WTC11 (cell line): ENCODE measurements at regions not wholly inside any gene's neighbourhood (a gene's known extent, or its start where the extent isn't known, plus 50 kb on each side); places are given as distances from the start of the nearest gene placed in this dataset.

Experiments
- ATAC-seq: fragments of 200-7000 bp; cut with Tn5 transposase; 2 replicates; pipeline ENCODE4 v1.10.0; 2021; ENCODE audit warnings: mild to moderate bottlenecking, moderate library complexity
- CTCF ChIA-PET: fragments of 300-600 bp; sonication (Branson Sonifier 250); formaldehyde crosslinking; loops from one replicate; lab custom pipeline; 2021; ENCODE audit warnings: antibody characterized with exemption; lab: Charles Lee
- POLR2A ChIA-PET: fragments of 350-600 bp; sonication (Branson Sonifier 250); formaldehyde crosslinking; loops from one replicate; lab custom pipeline; 2021; ENCODE audit warnings: antibody characterized with exemption; lab: Charles Lee
- DNase-seq: peaks from one replicate; pipeline ENCODE4 v3.0.0; 2021; ENCODE audit warnings: low spot score
- H3K27ac Mint-ChIP-seq: 2 replicates; pipeline ENCODE4 v1.8.0; 2021; ENCODE audit warnings: mixed read lengths
- H3K27me3 Mint-ChIP-seq: 2 replicates; pipeline ENCODE4 v1.8.0; 2021; ENCODE audit warnings: low read depth, mild to moderate bottlenecking, moderate library complexity, mixed read lengths
- H3K36me3 Mint-ChIP-seq: 2 replicates; pipeline ENCODE4 v1.8.0; 2021; ENCODE audit warnings: mixed read lengths
- H3K4me1 Mint-ChIP-seq: 2 replicates; pipeline ENCODE4 v1.8.0; 2022; ENCODE audit warnings: mixed read lengths
- H3K4me3 Mint-ChIP-seq: 2 replicates; pipeline ENCODE4 v1.8.0; 2021; ENCODE audit warnings: mild to moderate bottlenecking, moderate library complexity, mixed read lengths
- H3K9me3 Mint-ChIP-seq: 2 replicates; pipeline ENCODE4 v1.8.0; 2021; ENCODE audit warnings: mixed read lengths
- CBFB ChIP-seq: sonication (generic); formaldehyde crosslinking; IDR thresholded peaks from 2 replicates; pipeline ENCODE4 v1.8.1; 2022; ENCODE audit warnings: mild to moderate bottlenecking, low read depth, missing genetic modification reagents
- CREB1 ChIP-seq: sonication (generic); formaldehyde crosslinking; IDR thresholded peaks from 2 replicates; pipeline ENCODE4 v1.8.0; 2023; ENCODE audit warnings: mild to moderate bottlenecking, missing genetic modification reagents
- CREM ChIP-seq: sonication (generic); formaldehyde crosslinking; IDR thresholded peaks from 2 replicates; pipeline ENCODE4 v1.8.1; 2022; ENCODE audit warnings: mild to moderate bottlenecking, missing genetic modification reagents, moderate library complexity
- EMX1 ChIP-seq: fragments of 250-450 bp; sonication (Bioruptor Pico); IDR thresholded peaks from 2 replicates; pipeline ENCODE4 v1.8.0; 2021; ENCODE audit warnings: mild to moderate bottlenecking
- ETV6 ChIP-seq: sonication (generic); formaldehyde crosslinking; IDR thresholded peaks from 2 replicates; pipeline ENCODE4 v1.8.1; 2022; ENCODE audit warnings: mild to moderate bottlenecking, missing genetic modification reagents
- FOXJ3 ChIP-seq: sonication (generic); formaldehyde crosslinking; IDR thresholded peaks from 2 replicates; pipeline ENCODE4 v1.9.0; 2021; ENCODE audit warnings: missing genetic modification reagents, mild to moderate bottlenecking, borderline replicate concordance
- FOXP1 ChIP-seq: sonication (generic); formaldehyde crosslinking; IDR thresholded peaks from 2 replicates; pipeline ENCODE4 v1.8.0; 2022; ENCODE audit warnings: missing genetic modification reagents, mild to moderate bottlenecking, moderate library complexity, borderline replicate concordance
- GTF2I ChIP-seq: fragments of 250-450 bp; sonication (Bioruptor Pico); conservative IDR thresholded peaks from 2 replicates; pipeline ENCODE4 v1.4.0; 2021; ENCODE audit warnings: mild to moderate bottlenecking
- NFE2L1 ChIP-seq: sonication (generic); formaldehyde crosslinking; IDR thresholded peaks from 2 replicates; pipeline ENCODE4 v1.8.1; 2023; ENCODE audit warnings: missing genetic modification reagents
- NFYB ChIP-seq: sonication (generic); formaldehyde crosslinking; conservative IDR thresholded peaks from 2 replicates; pipeline ENCODE4 v1.8.0; 2022; ENCODE audit warnings: low read depth, missing genetic modification reagents
- NR1H2 ChIP-seq: sonication (generic); formaldehyde crosslinking; IDR thresholded peaks from 2 replicates; pipeline ENCODE4 v1.9.0; 2021; ENCODE audit warnings: mild to moderate bottlenecking, moderate library complexity, missing genetic modification reagents
- SMAD4 ChIP-seq: sonication (generic); formaldehyde crosslinking; IDR thresholded peaks from 2 replicates; pipeline ENCODE4 v1.8.0; 2022; ENCODE audit warnings: mild to moderate bottlenecking, missing genetic modification reagents
- SOX15 ChIP-seq: fragments of 250-450 bp; sonication (Bioruptor Pico); IDR thresholded peaks from 2 replicates; pipeline ENCODE4 v1.9.0; 2021; ENCODE audit warnings: mild to moderate bottlenecking
- TP53 ChIP-seq: sonication (generic); formaldehyde crosslinking; IDR thresholded peaks from 2 replicates; pipeline ENCODE4 v1.8.1; 2023; ENCODE audit warnings: mild to moderate bottlenecking, missing genetic modification reagents
- ZMAT4 ChIP-seq: fragments of 250-450 bp; sonication (Bioruptor Pico); IDR thresholded peaks from 2 replicates; pipeline ENCODE4 v1.9.0; 2021; ENCODE audit warnings: mild to moderate bottlenecking
- ZNF121 ChIP-seq: sonication (generic); formaldehyde crosslinking; IDR thresholded peaks from 2 replicates; pipeline ENCODE4 v1.8.0; 2023; ENCODE audit warnings: missing genetic modification reagents
- ZNF219 ChIP-seq: sonication (generic); formaldehyde crosslinking; IDR thresholded peaks from 2 replicates; pipeline ENCODE4 v1.8.0; 2023; ENCODE audit warnings: missing genetic modification reagents, mild to moderate bottlenecking, borderline replicate concordance
- ZNF416 ChIP-seq: fragments of 250-450 bp; sonication (Bioruptor Pico); IDR thresholded peaks from 2 replicates; pipeline ENCODE4 v1.9.0; 2021; ENCODE audit warnings: mild to moderate bottlenecking, inconsistent platforms
- TF ChIP-seq, protein P1 (sequence below): sonication (generic); formaldehyde crosslinking; IDR thresholded peaks from 2 replicates; pipeline ENCODE4 v1.8.1; 2023; ENCODE audit warnings: mild to moderate bottlenecking, moderate library complexity, missing genetic modification reagents
- TF ChIP-seq, protein P2 (sequence below): sonication (generic); formaldehyde crosslinking; IDR thresholded peaks from 2 replicates; pipeline ENCODE4 v1.8.0; 2023; ENCODE audit warnings: missing genetic modification reagents, mild to moderate bottlenecking, borderline replicate concordance
- TF ChIP-seq, protein P3 (sequence below): sonication (generic); formaldehyde crosslinking; IDR thresholded peaks from 2 replicates; pipeline ENCODE4 v1.8.1; 2023; ENCODE audit warnings: mild to moderate bottlenecking, missing genetic modification reagents
- TF ChIP-seq, protein P4 (sequence below): fragments of 250-450 bp; sonication (Bioruptor Pico); IDR thresholded peaks from 2 replicates; pipeline ENCODE4 v1.9.0; 2021; ENCODE audit warnings: mild to moderate bottlenecking

- no peaks in the 10 kb centered on the region for H3K4me1 Mint-ChIP-seq
- POLR2A ChIA-PET, result no interaction called here
- H3K27ac Mint-ChIP-seq, result no peak overlapping the region
- H3K4me3 Mint-ChIP-seq, result no peak overlapping the region
- ATAC-seq, result no peak
- no peak for TF ChIP-seq NR1H2 (CRISPR knock-in tag)
- TF ChIP-seq, protein P1, sequence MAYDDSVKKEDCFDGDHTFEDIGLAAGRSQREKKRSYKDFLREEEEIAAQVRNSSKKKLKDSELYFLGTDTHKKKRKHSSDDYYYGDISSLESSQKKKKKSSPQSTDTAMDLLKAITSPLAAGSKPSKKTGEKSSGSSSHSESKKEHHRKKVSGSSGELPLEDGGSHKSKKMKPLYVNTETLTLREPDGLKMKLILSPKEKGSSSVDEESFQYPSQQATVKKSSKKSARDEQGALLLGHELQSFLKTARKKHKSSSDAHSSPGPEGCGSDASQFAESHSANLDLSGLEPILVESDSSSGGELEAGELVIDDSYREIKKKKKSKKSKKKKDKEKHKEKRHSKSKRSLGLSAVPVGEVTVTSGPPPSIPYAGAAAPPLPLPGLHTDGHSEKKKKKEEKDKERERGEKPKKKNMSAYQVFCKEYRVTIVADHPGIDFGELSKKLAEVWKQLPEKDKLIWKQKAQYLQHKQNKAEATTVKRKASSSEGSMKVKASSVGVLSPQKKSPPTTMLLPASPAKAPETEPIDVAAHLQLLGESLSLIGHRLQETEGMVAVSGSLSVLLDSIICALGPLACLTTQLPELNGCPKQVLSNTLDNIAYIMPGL (CRISPR knock-in tag), result no peak
- no peak for TF ChIP-seq SMAD4 (CRISPR knock-in tag)
- TF ChIP-seq FOXJ3 (CRISPR knock-in tag), result no peak
- TF ChIP-seq FOXP1 (CRISPR knock-in tag), result no peak
- TF ChIP-seq ZMAT4 (CRISPR knock-in tag), result no peak
- TF ChIP-seq CREM (CRISPR knock-in tag), result no peak
- TF ChIP-seq ZNF416 (CRISPR knock-in tag), result no peak
- CTCF ChIA-PET, result no interaction called here
- DNase-seq, result no peak
- no peaks in the 10 kb centered on the region for H3K9me3 Mint-ChIP-seq
- H3K27me3 Mint-ChIP-seq, result no peaks in the 10 kb centered on the region
- no peaks in the 10 kb centered on the region for H3K36me3 Mint-ChIP-seq
Observed at GRCh38 chr5:51479840-51480239, 96.6 kb downstream of the ISL1 start.

GRCh38 chr5:51484326-51484725 lies 101.1 kb downstream of the ISL1 start:
- no peak overlapping the region for H3K27ac Mint-ChIP-seq
- no peaks in the 10 kb centered on the region for H3K27me3 Mint-ChIP-seq
- DNase-seq (no peak), ATAC-seq (no peak)
- no peaks in the 10 kb centered on the region for H3K9me3 Mint-ChIP-seq
- H3K4me3 Mint-ChIP-seq, result no peak overlapping the region
- TF ChIP-seq EMX1 (CRISPR knock-in tag) (no peak), GTF2I (CRISPR knock-in tag) (no peak), CREB1 (CRISPR knock-in tag) (no peak)
- TF ChIP-seq, protein P2, sequence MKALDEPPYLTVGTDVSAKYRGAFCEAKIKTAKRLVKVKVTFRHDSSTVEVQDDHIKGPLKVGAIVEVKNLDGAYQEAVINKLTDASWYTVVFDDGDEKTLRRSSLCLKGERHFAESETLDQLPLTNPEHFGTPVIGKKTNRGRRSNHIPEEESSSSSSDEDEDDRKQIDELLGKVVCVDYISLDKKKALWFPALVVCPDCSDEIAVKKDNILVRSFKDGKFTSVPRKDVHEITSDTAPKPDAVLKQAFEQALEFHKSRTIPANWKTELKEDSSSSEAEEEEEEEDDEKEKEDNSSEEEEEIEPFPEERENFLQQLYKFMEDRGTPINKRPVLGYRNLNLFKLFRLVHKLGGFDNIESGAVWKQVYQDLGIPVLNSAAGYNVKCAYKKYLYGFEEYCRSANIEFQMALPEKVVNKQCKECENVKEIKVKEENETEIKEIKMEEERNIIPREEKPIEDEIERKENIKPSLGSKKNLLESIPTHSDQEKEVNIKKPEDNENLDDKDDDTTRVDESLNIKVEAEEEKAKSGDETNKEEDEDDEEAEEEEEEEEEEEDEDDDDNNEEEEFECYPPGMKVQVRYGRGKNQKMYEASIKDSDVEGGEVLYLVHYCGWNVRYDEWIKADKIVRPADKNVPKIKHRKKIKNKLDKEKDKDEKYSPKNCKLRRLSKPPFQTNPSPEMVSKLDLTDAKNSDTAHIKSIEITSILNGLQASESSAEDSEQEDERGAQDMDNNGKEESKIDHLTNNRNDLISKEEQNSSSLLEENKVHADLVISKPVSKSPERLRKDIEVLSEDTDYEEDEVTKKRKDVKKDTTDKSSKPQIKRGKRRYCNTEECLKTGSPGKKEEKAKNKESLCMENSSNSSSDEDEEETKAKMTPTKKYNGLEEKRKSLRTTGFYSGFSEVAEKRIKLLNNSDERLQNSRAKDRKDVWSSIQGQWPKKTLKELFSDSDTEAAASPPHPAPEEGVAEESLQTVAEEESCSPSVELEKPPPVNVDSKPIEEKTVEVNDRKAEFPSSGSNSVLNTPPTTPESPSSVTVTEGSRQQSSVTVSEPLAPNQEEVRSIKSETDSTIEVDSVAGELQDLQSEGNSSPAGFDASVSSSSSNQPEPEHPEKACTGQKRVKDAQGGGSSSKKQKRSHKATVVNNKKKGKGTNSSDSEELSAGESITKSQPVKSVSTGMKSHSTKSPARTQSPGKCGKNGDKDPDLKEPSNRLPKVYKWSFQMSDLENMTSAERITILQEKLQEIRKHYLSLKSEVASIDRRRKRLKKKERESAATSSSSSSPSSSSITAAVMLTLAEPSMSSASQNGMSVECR (CRISPR knock-in tag), result no peak
- H3K36me3 Mint-ChIP-seq, result no peaks in the 10 kb centered on the region
- H3K4me1 Mint-ChIP-seq, result no peaks in the 10 kb centered on the region
- ChIA-PET POLR2A (no interaction called here), CTCF (no interaction called here)

DNA sequence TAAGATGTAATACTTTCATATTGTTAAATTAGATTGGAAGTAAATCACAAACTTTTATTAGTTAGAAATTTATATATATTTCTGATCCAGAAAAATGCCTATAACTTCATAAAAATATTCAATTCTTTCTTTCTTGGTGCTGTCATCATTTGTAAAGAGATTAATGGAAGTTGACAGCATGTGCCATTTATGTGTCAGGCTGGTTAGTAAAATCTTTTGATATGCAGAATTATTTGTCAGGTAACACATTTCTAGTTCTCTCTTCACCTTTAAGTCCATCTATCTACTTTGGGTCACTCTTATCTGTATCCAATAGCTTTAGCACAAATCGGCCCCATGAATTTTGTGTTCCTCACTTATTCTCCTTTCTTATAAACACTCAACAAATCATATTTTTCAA lies 102.9 kb downstream of the ISL1 start:
- no peaks in the 10 kb centered on the region for H3K4me1 Mint-ChIP-seq
- ChIA-PET CTCF (no interaction called here), POLR2A (interaction anchor here (0.5 kb wide), 1 partner anchor 525 kb away, joined by 3 read pairs; no protein-coding TSS in a partner anchor)
- no peak overlapping the region for H3K4me3 Mint-ChIP-seq
- DNase-seq, result no peak
- H3K27ac Mint-ChIP-seq, result no peak overlapping the region
- no peaks in the 10 kb centered on the region for H3K9me3 Mint-ChIP-seq
- no peak for ATAC-seq
- H3K27me3 Mint-ChIP-seq, result no peaks in the 10 kb centered on the region
- no peaks in the 10 kb centered on the region for H3K36me3 Mint-ChIP-seq
- TF ChIP-seq ZNF219 (CRISPR knock-in tag), result no peak
- TF ChIP-seq ZNF121, result no peak
- no peak for TF ChIP-seq ZNF416 (CRISPR knock-in tag)
- TF ChIP-seq TP53 (CRISPR knock-in tag), result no peak
- TF ChIP-seq, protein P3, sequence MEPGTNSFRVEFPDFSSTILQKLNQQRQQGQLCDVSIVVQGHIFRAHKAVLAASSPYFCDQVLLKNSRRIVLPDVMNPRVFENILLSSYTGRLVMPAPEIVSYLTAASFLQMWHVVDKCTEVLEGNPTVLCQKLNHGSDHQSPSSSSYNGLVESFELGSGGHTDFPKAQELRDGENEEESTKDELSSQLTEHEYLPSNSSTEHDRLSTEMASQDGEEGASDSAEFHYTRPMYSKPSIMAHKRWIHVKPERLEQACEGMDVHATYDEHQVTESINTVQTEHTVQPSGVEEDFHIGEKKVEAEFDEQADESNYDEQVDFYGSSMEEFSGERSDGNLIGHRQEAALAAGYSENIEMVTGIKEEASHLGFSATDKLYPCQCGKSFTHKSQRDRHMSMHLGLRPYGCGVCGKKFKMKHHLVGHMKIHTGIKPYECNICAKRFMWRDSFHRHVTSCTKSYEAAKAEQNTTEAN (CRISPR knock-in tag), result no peak
- TF ChIP-seq SOX15 (CRISPR knock-in tag), result no peak
- no peak for TF ChIP-seq NFE2L1 (CRISPR knock-in tag)
- TF ChIP-seq, protein P1 (CRISPR knock-in tag), result no peak
- no peak for TF ChIP-seq ETV6 (CRISPR knock-in tag)
- no peak for TF ChIP-seq NFYB (CRISPR knock-in tag)
- TF ChIP-seq, protein P4, sequence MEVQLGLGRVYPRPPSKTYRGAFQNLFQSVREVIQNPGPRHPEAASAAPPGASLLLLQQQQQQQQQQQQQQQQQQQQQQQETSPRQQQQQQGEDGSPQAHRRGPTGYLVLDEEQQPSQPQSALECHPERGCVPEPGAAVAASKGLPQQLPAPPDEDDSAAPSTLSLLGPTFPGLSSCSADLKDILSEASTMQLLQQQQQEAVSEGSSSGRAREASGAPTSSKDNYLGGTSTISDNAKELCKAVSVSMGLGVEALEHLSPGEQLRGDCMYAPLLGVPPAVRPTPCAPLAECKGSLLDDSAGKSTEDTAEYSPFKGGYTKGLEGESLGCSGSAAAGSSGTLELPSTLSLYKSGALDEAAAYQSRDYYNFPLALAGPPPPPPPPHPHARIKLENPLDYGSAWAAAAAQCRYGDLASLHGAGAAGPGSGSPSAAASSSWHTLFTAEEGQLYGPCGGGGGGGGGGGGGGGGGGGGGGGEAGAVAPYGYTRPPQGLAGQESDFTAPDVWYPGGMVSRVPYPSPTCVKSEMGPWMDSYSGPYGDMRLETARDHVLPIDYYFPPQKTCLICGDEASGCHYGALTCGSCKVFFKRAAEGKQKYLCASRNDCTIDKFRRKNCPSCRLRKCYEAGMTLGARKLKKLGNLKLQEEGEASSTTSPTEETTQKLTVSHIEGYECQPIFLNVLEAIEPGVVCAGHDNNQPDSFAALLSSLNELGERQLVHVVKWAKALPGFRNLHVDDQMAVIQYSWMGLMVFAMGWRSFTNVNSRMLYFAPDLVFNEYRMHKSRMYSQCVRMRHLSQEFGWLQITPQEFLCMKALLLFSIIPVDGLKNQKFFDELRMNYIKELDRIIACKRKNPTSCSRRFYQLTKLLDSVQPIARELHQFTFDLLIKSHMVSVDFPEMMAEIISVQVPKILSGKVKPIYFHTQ (CRISPR knock-in tag), result no peak
- TF ChIP-seq CBFB (CRISPR knock-in tag), result no peak
